Fibroblast of lung (primary cell): ENCODE measurements at regions not wholly inside any gene's neighbourhood (a gene's known extent, or its start where the extent isn't known, plus 50 kb on each side); places are given as distances from the start of the nearest gene placed in this dataset.

Experiments
- DNase-seq, 2 donors: peaks; one replicate each; pipeline versions ENCODE4 v3.0.0 to v3.0.0-alpha.2; 2010; ENCODE audit warnings: low read depth in 2 of 2
- H2AFZ ChIP-seq: 2 replicates; pipeline ENCODE4 v1.5.1; 2012; ENCODE audit warnings: low read length, control low read depth, inconsistent platforms
- H3K27ac ChIP-seq: 2 replicates; pipeline ENCODE4 v1.5.1; 2011; ENCODE audit warnings: low read length, control low read depth; ENCODE audit not compliant: insufficient read depth
- H3K27me3 ChIP-seq: 2 replicates; pipeline ENCODE4 v1.5.1; 2011; ENCODE audit warnings: mild to moderate bottlenecking, low read length; ENCODE audit not compliant: control insufficient read depth, insufficient read depth
- H3K36me3 ChIP-seq: 2 replicates; pipeline ENCODE4 v1.5.1; 2011; ENCODE audit warnings: low read length; ENCODE audit not compliant: control insufficient read depth, insufficient read depth
- H3K4me1 ChIP-seq: 2 replicates; pipeline ENCODE4 v1.5.1; 2011; ENCODE audit warnings: low read length; ENCODE audit not compliant: control insufficient read depth, insufficient read depth; ENCODE audit errors: extremely low read depth
- H3K4me2 ChIP-seq: 2 replicates; pipeline ENCODE4 v1.5.1; 2011; ENCODE audit warnings: low read length, control low read depth; ENCODE audit not compliant: insufficient read depth; ENCODE audit errors: extremely low read depth
- H3K4me3 ChIP-seq, 4 experiments: fragments of 200-600 bp in 1 of 4; sonication (generic) in 1 of 4; replicated peaks in 1 of 4; 2 replicates each; pipeline ENCODE4 v1.5.1; 2011 to 2016; ENCODE audit warnings: low read length in 4 of 4, low read depth in 3 of 4, mild to moderate bottlenecking in 3 of 4, control low read depth in 2 of 4, inconsistent platforms in 1 of 4, mixed read lengths in 1 of 4; ENCODE audit not compliant: insufficient read depth in 1 of 4; ENCODE audit errors: control extremely low read depth in 1 of 4
- H3K79me2 ChIP-seq: 2 replicates; pipeline ENCODE4 v1.5.1; 2012; ENCODE audit warnings: mild to moderate bottlenecking, low read length, inconsistent platforms; ENCODE audit not compliant: control insufficient read depth, insufficient read depth
- H3K9ac ChIP-seq: 2 replicates; pipeline ENCODE4 v1.5.1; 2011; ENCODE audit warnings: mild to moderate bottlenecking, low read length, control low read depth; ENCODE audit not compliant: insufficient read depth
- H3K9me3 ChIP-seq: 2 replicates; pipeline ENCODE4 v1.5.1; 2012; ENCODE audit warnings: low read depth, low read length; ENCODE audit not compliant: control insufficient read depth, insufficient read depth
- H4K20me1 ChIP-seq: 2 replicates; pipeline ENCODE4 v1.5.1; 2011; ENCODE audit warnings: low read length; ENCODE audit not compliant: control insufficient read depth, insufficient read depth; ENCODE audit errors: extremely low read depth
- EZH2 ChIP-seq: IDR thresholded peaks from 2 replicates; pipeline ENCODE4 v1.5.1; 2012; ENCODE audit warnings: low read length, control low read depth, mild to moderate bottlenecking; ENCODE audit errors: missing control alignments
- TF ChIP-seq, protein P1 (sequence below), 2 donors: IDR thresholded peaks in 1 of 2; conservative IDR thresholded peaks in 1 of 2; 1 replicate in 1 of 2; 2 replicates in 1 of 2; pipeline ENCODE4 v1.5.1; 2011 to 2012; ENCODE audit warnings: low read length in 2 of 2, control low read depth in 1 of 2, inconsistent platforms in 1 of 2, low read depth in 1 of 2, mild to moderate bottlenecking in 1 of 2

GRCh38 chr1:95554408-95554807 is 320.4 kb downstream of the RWDD3 start:
- TF ChIP-seq, protein P1, sequence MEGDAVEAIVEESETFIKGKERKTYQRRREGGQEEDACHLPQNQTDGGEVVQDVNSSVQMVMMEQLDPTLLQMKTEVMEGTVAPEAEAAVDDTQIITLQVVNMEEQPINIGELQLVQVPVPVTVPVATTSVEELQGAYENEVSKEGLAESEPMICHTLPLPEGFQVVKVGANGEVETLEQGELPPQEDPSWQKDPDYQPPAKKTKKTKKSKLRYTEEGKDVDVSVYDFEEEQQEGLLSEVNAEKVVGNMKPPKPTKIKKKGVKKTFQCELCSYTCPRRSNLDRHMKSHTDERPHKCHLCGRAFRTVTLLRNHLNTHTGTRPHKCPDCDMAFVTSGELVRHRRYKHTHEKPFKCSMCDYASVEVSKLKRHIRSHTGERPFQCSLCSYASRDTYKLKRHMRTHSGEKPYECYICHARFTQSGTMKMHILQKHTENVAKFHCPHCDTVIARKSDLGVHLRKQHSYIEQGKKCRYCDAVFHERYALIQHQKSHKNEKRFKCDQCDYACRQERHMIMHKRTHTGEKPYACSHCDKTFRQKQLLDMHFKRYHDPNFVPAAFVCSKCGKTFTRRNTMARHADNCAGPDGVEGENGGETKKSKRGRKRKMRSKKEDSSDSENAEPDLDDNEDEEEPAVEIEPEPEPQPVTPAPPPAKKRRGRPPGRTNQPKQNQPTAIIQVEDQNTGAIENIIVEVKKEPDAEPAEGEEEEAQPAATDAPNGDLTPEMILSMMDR (conservative IDR thresholded peaks at IDR 0.05 in 1 of 2, IDR thresholded peaks at IDR 0.05 in 1 of 2; ENCODE audit: low read depth in 1 of 2, low read length in 2 of 2) = no peak
- no peaks in the 10 kb centered on the region for H3K4me1 ChIP-seq

GRCh38 chr1:95558791-95559190 is 324.8 kb downstream of the RWDD3 start:
- H3K4me2 ChIP-seq = no peak overlapping the region
- no peak for DNase-seq
- H3K4me3 ChIP-seq = no peak overlapping the region
- H4K20me1 ChIP-seq = no peaks in the 10 kb centered on the region
- H3K27me3 ChIP-seq = no peaks in the 10 kb centered on the region
- H3K9ac ChIP-seq = no peak overlapping the region
- H3K27ac ChIP-seq = no peak overlapping the region
- no peaks in the 10 kb centered on the region for H3K36me3 ChIP-seq
- H2AFZ ChIP-seq = no peak overlapping the region
- H3K4me1 ChIP-seq = no peaks in the 10 kb centered on the region
- H3K79me2 ChIP-seq = no peaks in the 10 kb centered on the region
- H3K9me3 ChIP-seq = no peaks in the 10 kb centered on the region
- TF ChIP-seq EZH2 = no peak
- TF ChIP-seq, protein P1 (conservative IDR thresholded peaks at IDR 0.05 in 1 of 2, IDR thresholded peaks at IDR 0.05 in 1 of 2; ENCODE audit: low read depth in 1 of 2, low read length in 2 of 2) = no peak

More at GRCh38 chr1:95554408-95554807, 320.4 kb downstream of the RWDD3 start:
- Histone ChIP-seq H2AFZ (no peak overlapping the region), H4K20me1 (no peaks in the 10 kb centered on the region), H3K4me3 (no peak overlapping the region), H3K27ac (no peak overlapping the region), H3K9ac (no peak overlapping the region), H3K36me3 (no peaks in the 10 kb centered on the region), H3K9me3 (no peaks in the 10 kb centered on the region), H3K79me2 (no peaks in the 10 kb centered on the region), H3K27me3 (no peaks in the 10 kb centered on the region), H3K4me2 (no peak overlapping the region)
- no peak for DNase-seq

GRCh38 chr1:95561346-95561745 is 327.3 kb downstream of the RWDD3 start:
- H2AFZ ChIP-seq = no peak overlapping the region
- H3K4me3 ChIP-seq = no peak overlapping the region
- no peaks in the 10 kb centered on the region for H4K20me1 ChIP-seq
- H3K9ac ChIP-seq = no peak overlapping the region
- H3K9me3 ChIP-seq = no peaks in the 10 kb centered on the region
- TF ChIP-seq EZH2 = no peak
- no peaks in the 10 kb centered on the region for H3K27me3 ChIP-seq
- H3K4me1 ChIP-seq = no peaks in the 10 kb centered on the region
- no peak overlapping the region for H3K27ac ChIP-seq
- no peak for DNase-seq
- H3K36me3 ChIP-seq = no peaks in the 10 kb centered on the region
- H3K79me2 ChIP-seq = no peaks in the 10 kb centered on the region
- H3K4me2 ChIP-seq = no peak overlapping the region
